T-helper 17 cell (primary cell): ENCODE measurements at regions not wholly inside any gene's neighbourhood (a gene's known extent, or its start where the extent isn't known, plus 50 kb on each side); places are given as distances from the start of the nearest gene placed in this dataset.
"Not testable (repeated sequence)": the region's sequence is repeated elsewhere in the genome, so short reads cannot be mapped to it uniquely, and the experiment has no call there.

Experiments
- ATAC-seq: fragments of 150-1000 bp; cut with Tn5 transposase; 2 replicates; pipeline ENCODE4 v1.10.0; 2021; ENCODE audit warnings: mild to moderate bottlenecking, moderate library complexity
- DNase-seq, 3 donors: peaks; one replicate each; pipeline versions ENCODE4 v3.0.0 to v3.0.0-alpha.2; 2020 to 2021
- H3K9me3 ChIP-seq: one replicate; pipeline ENCODE4 v1.7.0; 2013; ENCODE audit warnings: low read length, mild to moderate bottlenecking; ENCODE audit not compliant: control insufficient read depth, poor library complexity, severe bottlenecking
- H3K27ac Mint-ChIP-seq: one replicate; pipeline ENCODE4 v1.8.0; 2022; ENCODE audit warnings: mild to moderate bottlenecking, moderate library complexity, mixed read lengths
- H3K27me3 Mint-ChIP-seq: one replicate; pipeline ENCODE4 v1.8.0; 2022; ENCODE audit warnings: mixed read lengths
- H3K36me3 Mint-ChIP-seq: one replicate; pipeline ENCODE4 v1.8.0; 2022; ENCODE audit warnings: low read depth, mixed read lengths
- H3K4me1 Mint-ChIP-seq: one replicate; pipeline ENCODE4 v1.8.0; 2022; ENCODE audit warnings: mild to moderate bottlenecking, mixed read lengths
- H3K4me3 Mint-ChIP-seq: one replicate; pipeline ENCODE4 v1.8.0; 2022; ENCODE audit warnings: mild to moderate bottlenecking, moderate library complexity, mixed read lengths

DNA sequence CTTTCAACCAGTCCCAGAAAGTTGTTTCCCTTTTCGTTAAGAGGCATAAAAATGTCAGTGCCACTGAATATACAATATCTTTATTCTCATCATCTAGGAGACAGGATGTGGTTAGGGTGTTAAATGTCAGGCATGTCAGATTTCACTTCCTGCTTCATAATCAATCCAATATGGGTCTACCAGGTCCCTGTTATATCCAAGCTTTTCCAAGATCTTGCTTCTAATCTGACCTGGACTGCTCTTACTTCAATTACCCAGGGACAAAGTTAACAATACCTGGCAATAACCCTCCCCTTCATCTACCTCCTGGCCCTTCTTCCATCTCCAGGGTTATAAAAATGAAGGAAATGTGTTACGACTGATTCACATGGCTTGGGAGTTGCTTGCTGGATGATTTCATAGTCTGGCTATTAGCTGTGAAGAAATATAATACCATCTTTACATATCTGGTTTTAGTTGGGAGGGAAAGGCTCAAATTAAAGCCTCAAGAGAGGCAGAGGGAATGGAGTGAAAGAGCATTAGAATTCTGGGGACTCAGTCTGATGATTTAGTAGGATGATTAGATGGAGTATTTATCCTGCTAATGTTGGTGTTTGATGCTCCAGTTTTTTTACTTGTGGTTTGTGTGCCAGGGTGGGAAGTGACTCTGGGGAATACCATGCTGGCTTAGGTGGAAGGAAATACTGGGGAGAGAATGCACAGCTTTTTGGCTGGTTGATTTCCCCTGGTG, 534.3 kb downstream of the ETS1 start:
- Mint-ChIP-seq H3K36me3 (no peaks in the 10 kb centered on the region), H3K27me3 (no peaks in the 10 kb centered on the region), H3K27ac (peak overlapping the region; percentile 93), H3K4me1 (peaks cover 40% of the 10 kb centered on the region), H3K4me3 (peak overlapping the region; percentile 67)
- H3K9me3 ChIP-seq = no peaks in the 10 kb centered on the region
- ATAC-seq (peak; percentile 75), DNase-seq (no peak)

DNA sequence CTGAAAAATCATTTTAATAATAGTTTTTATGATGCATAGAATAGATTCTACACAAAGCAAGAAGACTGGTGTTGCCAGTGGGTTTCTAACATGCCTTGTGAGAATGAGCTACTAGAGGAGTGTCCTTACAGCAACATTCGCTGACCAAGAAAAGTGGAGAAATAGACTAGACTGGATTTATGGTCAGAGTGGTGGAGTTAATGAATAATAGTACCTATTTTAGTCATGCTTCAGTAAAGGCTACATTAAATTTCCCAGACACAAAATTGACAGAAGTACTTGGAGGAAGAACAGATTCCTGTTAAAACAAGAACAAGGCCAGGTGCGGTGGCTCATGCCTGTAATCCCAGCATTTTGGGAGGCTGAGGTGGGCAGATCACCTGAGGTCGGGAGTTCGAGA, 539.2 kb downstream of the ETS1 start:
- Mint-ChIP-seq H3K36me3 (peaks cover 6% of the 10 kb centered on the region), H3K4me3 (no peak overlapping the region), H3K27ac (no peak overlapping the region), H3K27me3 (no peaks in the 10 kb centered on the region), H3K4me1 (peaks cover 42% of the 10 kb centered on the region)
- no peak for ATAC-seq
- no peaks in the 10 kb centered on the region for H3K9me3 ChIP-seq
- DNase-seq = no peak

DNA sequence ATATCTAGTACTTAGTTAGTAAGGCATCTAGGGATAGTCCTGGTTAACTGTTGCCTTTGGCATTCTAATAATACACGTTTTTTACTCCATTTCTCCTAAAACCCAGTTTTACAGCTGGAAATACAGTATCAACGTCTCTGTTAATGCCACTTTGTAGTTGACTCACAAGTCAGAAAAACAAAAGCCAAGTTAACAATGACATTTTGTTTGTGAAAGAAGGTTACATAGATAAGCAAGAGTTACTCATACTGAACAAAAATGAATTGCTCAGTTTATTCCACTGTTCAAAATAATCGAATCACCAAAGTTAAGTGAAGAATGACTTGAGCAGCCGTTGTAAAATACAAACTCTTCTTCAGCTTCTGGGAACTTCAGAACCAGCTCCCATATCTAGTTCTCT, 540.3 kb downstream of the ETS1 start:
- Mint-ChIP-seq H3K27ac (no peak overlapping the region), H3K4me1 (peaks cover 46% of the 10 kb centered on the region), H3K36me3 (peaks cover 6% of the 10 kb centered on the region)

DNA sequence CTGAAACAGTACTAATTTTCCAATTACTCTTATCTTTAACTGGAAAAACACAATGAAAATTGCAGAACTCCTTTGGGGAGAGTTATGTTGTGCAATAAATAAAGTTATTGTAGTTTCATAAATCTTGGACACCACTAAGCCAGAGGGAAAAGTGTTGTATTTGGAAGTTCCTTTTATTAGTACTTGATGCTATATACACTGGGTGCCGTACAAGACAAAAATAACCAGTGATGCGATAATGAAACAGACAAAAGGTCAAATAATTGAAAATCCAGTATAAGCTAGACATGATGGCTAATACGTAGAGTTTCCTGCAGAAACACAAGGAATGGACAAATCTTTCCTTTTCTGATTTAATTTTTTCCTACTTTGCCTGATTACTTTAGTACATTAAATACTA, 541.1 kb downstream of the ETS1 start:
- peaks cover 43% of the 10 kb centered on the region for H3K4me1 Mint-ChIP-seq
- H3K36me3 Mint-ChIP-seq = peaks cover 6% of the 10 kb centered on the region
- H3K27me3 Mint-ChIP-seq = no peaks in the 10 kb centered on the region
- no peaks in the 10 kb centered on the region for H3K9me3 ChIP-seq
- DNase-seq (no peak), ATAC-seq (no peak)
- H3K27ac Mint-ChIP-seq = no peak overlapping the region
- H3K4me3 Mint-ChIP-seq = no peak overlapping the region

More for the DNA sequence above, 540.3 kb downstream of the ETS1 start:
- H3K27me3 Mint-ChIP-seq = no peaks in the 10 kb centered on the region
- H3K4me3 Mint-ChIP-seq = no peak overlapping the region
- H3K9me3 ChIP-seq = no peaks in the 10 kb centered on the region
- ATAC-seq (no peak), DNase-seq (no peak)

DNA sequence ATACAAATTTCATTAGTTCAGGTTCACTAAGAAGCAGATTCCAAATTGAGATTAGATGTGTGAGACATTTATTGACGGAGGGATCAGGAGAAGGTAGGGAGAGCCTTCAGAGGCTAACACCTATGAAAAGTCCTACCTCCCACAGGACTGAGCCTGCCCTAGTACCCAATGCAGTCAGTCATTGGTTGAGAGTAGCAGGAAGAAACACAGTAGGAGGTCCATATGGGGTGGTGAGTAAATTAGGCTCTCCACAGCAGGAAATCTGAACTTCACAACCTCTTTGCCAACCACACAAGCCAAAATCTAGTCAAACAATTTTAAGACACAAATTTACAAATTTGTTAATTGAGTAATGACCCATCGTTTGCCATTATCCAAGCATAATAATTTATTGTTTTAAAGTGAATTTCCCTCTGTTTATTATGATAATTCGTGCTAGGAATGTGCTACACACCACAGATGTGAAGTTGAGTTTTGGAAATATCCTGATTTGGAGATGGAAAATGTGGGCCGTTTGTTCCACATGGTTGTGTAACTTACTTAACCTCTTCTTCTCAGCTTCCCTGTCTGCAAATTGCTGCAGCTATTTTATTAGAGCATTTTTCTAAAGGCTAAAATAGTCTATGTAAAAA, 542.1 kb downstream of the ETS1 start:
- no peak overlapping the region for H3K4me3 Mint-ChIP-seq
- no peak for DNase-seq
- no peak overlapping the region for H3K27ac Mint-ChIP-seq
- H3K27me3 Mint-ChIP-seq = no peaks in the 10 kb centered on the region
- peaks cover 42% of the 10 kb centered on the region for H3K4me1 Mint-ChIP-seq
- no peaks in the 10 kb centered on the region for H3K9me3 ChIP-seq
- H3K36me3 Mint-ChIP-seq = peaks cover 6% of the 10 kb centered on the region
- no peak for ATAC-seq

DNA sequence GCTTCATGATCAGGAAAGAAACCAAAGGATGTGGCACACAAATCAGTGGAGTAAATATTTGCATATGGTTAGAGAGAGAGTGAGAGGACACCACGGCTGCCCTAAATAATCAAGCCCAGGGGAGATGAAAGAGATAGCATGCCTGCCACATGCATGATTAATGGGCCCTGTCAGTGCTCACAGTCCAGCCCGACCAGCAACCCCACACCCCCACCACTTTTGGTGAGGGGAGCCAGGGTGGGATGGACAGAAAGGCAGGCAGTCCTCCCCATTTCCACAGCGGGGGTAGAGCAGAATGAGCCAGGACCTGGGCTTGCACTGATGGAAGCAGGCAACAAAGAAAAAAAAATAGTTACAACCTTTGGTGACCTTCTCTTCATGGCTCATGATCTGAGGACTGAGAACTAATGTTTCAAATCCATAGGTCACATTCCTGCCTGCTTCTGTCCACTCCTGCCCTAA, 545.0 kb downstream of the ETS1 start:
- Mint-ChIP-seq H3K36me3 (peaks cover 6% of the 10 kb centered on the region), H3K27me3 (no peaks in the 10 kb centered on the region), H3K4me1 (peaks cover 51% of the 10 kb centered on the region), H3K4me3 (peak overlapping the region; percentile 59), H3K27ac (peak overlapping the region; percentile 63)
- no peak for ATAC-seq
- DNase-seq = no peak
- no peaks in the 10 kb centered on the region for H3K9me3 ChIP-seq

GRCh38 chr11:128040603-128041002, 546.8 kb downstream of the ETS1 start:
- DNase-seq (no peak), ATAC-seq (no peak)
- peaks cover 6% of the 10 kb centered on the region for H3K36me3 Mint-ChIP-seq
- no peaks in the 10 kb centered on the region for H3K9me3 ChIP-seq
- H3K4me3 Mint-ChIP-seq = peak overlapping the region; percentile 25
- H3K4me1 Mint-ChIP-seq = peaks cover 51% of the 10 kb centered on the region
- no peaks in the 10 kb centered on the region for H3K27me3 Mint-ChIP-seq
- peak overlapping the region; percentile 82 for H3K27ac Mint-ChIP-seq

GRCh38 chr11:128039140-128040021, 548.0 kb downstream of the ETS1 start:
- peaks cover 44% of the 10 kb centered on the region for H3K4me1 Mint-ChIP-seq
- peak overlapping the region; percentile 82 for H3K27ac Mint-ChIP-seq
- peak overlapping the region; percentile 83 for H3K4me3 Mint-ChIP-seq
- peaks cover 3% of the 10 kb centered on the region for H3K36me3 Mint-ChIP-seq
- no peaks in the 10 kb centered on the region for H3K9me3 ChIP-seq
- DNase-seq = peak; percentile 40 to 54 (median 52)
- ATAC-seq = peak; percentile 98
- no peaks in the 10 kb centered on the region for H3K27me3 Mint-ChIP-seq

- no peak for ATAC-seq
- no peak overlapping the region for H3K4me3 Mint-ChIP-seq
- no peak overlapping the region for H3K27ac Mint-ChIP-seq
- DNase-seq = no peak
- H3K9me3 ChIP-seq = no peaks in the 10 kb centered on the region
- H3K4me1 Mint-ChIP-seq = peaks cover 36% of the 10 kb centered on the region
- H3K27me3 Mint-ChIP-seq = no peaks in the 10 kb centered on the region
- no peaks in the 10 kb centered on the region for H3K36me3 Mint-ChIP-seq
Measured at GRCh38 chr11:128036556-128037093, 550.7 kb downstream of the ETS1 start.

- Mint-ChIP-seq H3K27me3 (no peaks in the 10 kb centered on the region), H3K36me3 (no peaks in the 10 kb centered on the region), H3K27ac (no peak overlapping the region), H3K4me3 (no peak overlapping the region), H3K4me1 (peaks cover 38% of the 10 kb centered on the region)
- DNase-seq = no peak
- ATAC-seq = no peak
- no peaks in the 10 kb centered on the region for H3K9me3 ChIP-seq
Measured at GRCh38 chr11:128036006-128036405, 551.4 kb downstream of the ETS1 start.

DNA sequence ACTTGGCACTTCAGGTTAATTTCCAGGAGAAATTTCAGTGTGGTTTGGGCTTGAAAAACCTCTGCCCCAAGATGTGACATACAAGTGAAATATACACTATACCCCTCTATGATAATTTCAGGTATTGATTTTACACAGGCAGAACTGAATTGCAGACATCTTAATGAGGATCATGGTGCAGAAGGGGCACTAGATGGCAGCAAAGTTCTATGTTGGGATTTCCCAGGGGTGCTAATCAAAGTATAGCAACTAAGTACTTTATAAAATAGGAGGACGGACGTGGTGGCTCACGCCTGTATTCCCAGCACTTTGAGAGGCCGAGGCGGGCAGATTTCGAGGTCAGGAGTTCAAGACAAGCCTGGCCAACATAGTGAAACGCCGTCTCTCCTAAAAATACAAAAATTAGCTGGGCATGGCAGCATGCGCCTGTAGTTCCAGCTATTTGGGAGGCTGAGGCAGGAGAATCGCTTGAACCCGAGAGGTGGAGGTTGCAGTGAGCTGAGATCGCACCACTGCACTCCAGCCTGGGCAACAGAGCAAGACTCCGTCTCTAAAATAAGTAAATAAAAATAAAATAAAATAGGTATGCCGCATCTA, 555.7 kb downstream of the ETS1 start:
- not testable (repeated sequence) for H3K9me3 ChIP-seq
- ATAC-seq = peak; percentile 94

DNA sequence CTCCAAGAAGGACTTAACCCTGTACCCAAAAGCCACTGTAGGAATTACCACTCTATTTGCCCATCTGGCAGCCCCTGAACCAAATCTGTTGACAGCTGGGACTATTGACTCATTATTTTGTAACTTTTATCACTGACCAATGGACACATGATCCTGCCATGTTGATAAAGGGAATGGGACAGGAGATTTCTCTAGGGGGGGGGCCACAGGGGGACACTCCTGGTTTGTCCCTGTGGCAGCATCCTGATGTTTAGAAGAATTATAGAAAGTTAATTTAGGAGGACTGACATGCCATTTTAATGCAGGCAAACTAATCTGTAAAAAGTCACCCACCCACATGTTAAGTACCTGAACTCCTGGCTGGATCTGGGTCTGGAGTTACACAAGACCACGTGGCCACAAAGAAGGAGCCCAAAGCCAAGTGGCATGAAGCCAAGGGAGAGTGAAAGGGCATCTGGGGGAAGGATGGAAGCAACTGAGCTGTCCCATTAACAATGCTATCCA, 558.1 kb downstream of the ETS1 start:
- Mint-ChIP-seq H3K27me3 (peaks cover 31% of the 10 kb centered on the region), H3K4me1 (peaks cover 11% of the 10 kb centered on the region), H3K4me3 (peak overlapping the region; percentile 19), H3K27ac (peak overlapping the region; percentile 85), H3K36me3 (peaks cover 3% of the 10 kb centered on the region)
- ATAC-seq = no peak
- no peaks in the 10 kb centered on the region for H3K9me3 ChIP-seq
- no peak for DNase-seq

More for the DNA sequence above, 555.7 kb downstream of the ETS1 start:
- Mint-ChIP-seq H3K4me1 (peaks cover 10% of the 10 kb centered on the region), H3K27me3 (peaks cover 24% of the 10 kb centered on the region), H3K27ac (peak overlapping the region; percentile 14)
- not testable (repeated sequence) for H3K36me3 Mint-ChIP-seq, H3K4me3 Mint-ChIP-seq
- peak in 2 of 3 donors; percentile 32 to 46 for DNase-seq
